IMR-90 (cell line): ENCODE measurements at regions not wholly inside any gene's neighbourhood (a gene's known extent, or its start where the extent isn't known, plus 50 kb on each side); places are given as distances from the start of the nearest gene placed in this dataset.

Source experiments
- ATAC-seq: fragments of 200-7000 bp; cut with Tn5 transposase; 2 replicates; pipeline ENCODE4 v1.9.1; 2020; ENCODE audit warnings: low read depth, mild to moderate bottlenecking, moderate library complexity
- BruUV-seq: library from RNA; stranded (reverse); fragments of 400-500 nt; replicated peaks from 2 replicates; lab custom pipeline; 2021; lab: Mats Ljungman, UMichigan
- CTCF ChIA-PET: fragments of 300-600 bp; formaldehyde crosslinking; extraction: SDS; loops from one replicate; lab custom pipeline; 2021; ENCODE audit warnings: antibody characterized with exemption; lab: Yijun Ruan, JAX
- POLR2A ChIA-PET: fragments of 300-600 bp; sonication (Branson Sonifier 250); formaldehyde crosslinking; loops from one replicate; lab custom pipeline; 2022; ENCODE audit warnings: antibody characterized with exemption; ENCODE audit not compliant: unreplicated experiment; lab: Charles Lee
- DNase-seq: peaks from one replicate; pipeline ENCODE4 v3.0.0; 2013
- H2AFZ ChIP-seq: replicated peaks from 2 replicates; pipeline ENCODE3; 2013; ENCODE audit warnings: low read length, mild to moderate bottlenecking; ENCODE audit not compliant: poor library complexity
- H2AK5ac ChIP-seq: 2 replicates; pipeline ENCODE4 v1.6.1; 2013; ENCODE audit warnings: low read depth, low read length, inconsistent platforms
- H2AK9ac ChIP-seq: replicated peaks from 2 replicates; pipeline ENCODE3; 2013; ENCODE audit warnings: mild to moderate bottlenecking, low read depth, low read length, moderate library complexity; ENCODE audit not compliant: poor library complexity
- H2BK120ac ChIP-seq: 2 replicates; pipeline ENCODE4 v1.6.1; 2013; ENCODE audit warnings: low read depth, low read length, inconsistent platforms
- H2BK15ac ChIP-seq: 3 replicates; pipeline ENCODE4 v1.6.1; 2013; ENCODE audit warnings: low read depth, low read length, inconsistent platforms
- H2BK20ac ChIP-seq: 2 replicates; pipeline ENCODE4 v1.6.1; 2013; ENCODE audit warnings: low read depth, mild to moderate bottlenecking, inconsistent platforms, low read length, moderate library complexity
- H2BK5ac ChIP-seq: 2 replicates; pipeline ENCODE4 v1.6.1; 2013; ENCODE audit warnings: mild to moderate bottlenecking, low read depth, low read length, inconsistent platforms; ENCODE audit not compliant: poor library complexity, severe bottlenecking
- H3K14ac ChIP-seq: replicated peaks from 2 replicates; pipeline ENCODE4 v1.6.1; 2013; ENCODE audit warnings: low read depth, low read length, inconsistent platforms
- H3K18ac ChIP-seq: 2 replicates; pipeline ENCODE4 v1.6.1; 2013; ENCODE audit warnings: low read depth, low read length, control low read depth
- H3K23ac ChIP-seq: 2 replicates; pipeline ENCODE4 v1.6.1; 2013; ENCODE audit warnings: low read depth, low read length, inconsistent platforms
- H3K27ac ChIP-seq: 2 replicates; pipeline ENCODE4 v1.5.1; 2013; ENCODE audit warnings: mild to moderate bottlenecking, control low read depth, low read length; ENCODE audit not compliant: insufficient read depth
- H3K27me3 ChIP-seq: 2 replicates; pipeline ENCODE4 v1.6.1; 2013; ENCODE audit warnings: low read length; ENCODE audit not compliant: control insufficient read depth, insufficient read depth
- H3K36me3 ChIP-seq: 2 replicates; pipeline ENCODE4 v1.6.1; 2013; ENCODE audit warnings: low read length, mixed read lengths; ENCODE audit not compliant: control insufficient read depth, insufficient read depth
- H3K4ac ChIP-seq: 2 replicates; pipeline ENCODE4 v1.6.1; 2013; ENCODE audit warnings: low read depth, low read length, inconsistent platforms
- H3K4me1 ChIP-seq: 2 replicates; pipeline ENCODE4 v1.6.1; 2013; ENCODE audit warnings: low read length, mixed read lengths; ENCODE audit not compliant: control insufficient read depth, insufficient read depth
- H3K4me2 ChIP-seq: 2 replicates; pipeline ENCODE4 v1.6.1; 2013; ENCODE audit warnings: low read depth, mild to moderate bottlenecking, control low read depth, low read length, moderate library complexity
- H3K4me3 ChIP-seq: 2 replicates; pipeline ENCODE4 v1.5.1; 2013; ENCODE audit warnings: low read depth, mild to moderate bottlenecking, control low read depth, low read length, moderate library complexity; ENCODE audit not compliant: insufficient read depth
- H3K56ac ChIP-seq: 2 replicates; pipeline ENCODE4 v1.6.1; 2013; ENCODE audit warnings: low read length, inconsistent platforms; ENCODE audit not compliant: insufficient read depth; ENCODE audit errors: extremely low read depth
- H3K79me1 ChIP-seq, 2 experiments: 2 replicates each; pipeline ENCODE4 v1.6.1; 2013; ENCODE audit warnings: low read length in 2 of 2, inconsistent platforms in 1 of 2, low read depth in 1 of 2
- H3K9ac ChIP-seq: 2 replicates; pipeline ENCODE4 v1.6.1; 2013; ENCODE audit warnings: low read depth, low read length, control low read depth
- H3K9me1 ChIP-seq: 2 replicates; pipeline ENCODE4 v1.6.1; 2013; ENCODE audit warnings: low read length, inconsistent platforms; ENCODE audit not compliant: insufficient read depth
- H3K9me3 ChIP-seq: 2 replicates; pipeline ENCODE4 v1.6.1; 2013; ENCODE audit warnings: low read length; ENCODE audit not compliant: control insufficient read depth, insufficient read depth
- H4K20me1 ChIP-seq: 2 replicates; pipeline ENCODE4 v1.6.1; 2013; ENCODE audit warnings: low read length, inconsistent platforms; ENCODE audit not compliant: insufficient read depth
- H4K5ac ChIP-seq: 2 replicates; pipeline ENCODE4 v1.6.1; 2013; ENCODE audit warnings: mild to moderate bottlenecking, low read depth, low read length, control low read depth
- H4K8ac ChIP-seq, 2 experiments: 2 replicates each; pipeline ENCODE4 v1.6.1; 2013; ENCODE audit warnings: low read depth in 2 of 2, low read length in 2 of 2, control low read depth in 1 of 2, inconsistent platforms in 1 of 2
- H4K91ac ChIP-seq: 2 replicates; pipeline ENCODE4 v1.6.1; 2013; ENCODE audit warnings: low read depth, low read length, inconsistent platforms; ENCODE audit not compliant: insufficient read depth
- BHLHE40 ChIP-seq: fragments of 150-350 bp; IDR thresholded peaks from 2 replicates; pipeline ENCODE4 v1.6.1; 2016; ENCODE audit warnings: mild to moderate bottlenecking, low read depth, low read length
- CEBPB ChIP-seq: IDR thresholded peaks from 2 replicates; pipeline ENCODE4 v1.6.1; 2012; ENCODE audit warnings: low read depth, low read length, improper control_type of control experiment
- CHD1 ChIP-seq: IDR thresholded peaks from 2 replicates; pipeline ENCODE4 v1.6.1; 2012; ENCODE audit warnings: low read depth, low read length, improper control_type of control experiment
- CTCF ChIP-seq: conservative IDR thresholded peaks from 2 replicates; pipeline ENCODE4 v1.5.1; 2012; ENCODE audit warnings: mild to moderate bottlenecking, low read depth, low read length, improper control_type of control experiment
- FOS ChIP-seq: fragments of 150-350 bp; IDR thresholded peaks from 2 replicates; pipeline ENCODE4 v1.6.1; 2016; ENCODE audit warnings: low read depth, low read length
- MAFK ChIP-seq: IDR thresholded peaks from 2 replicates; pipeline ENCODE4 v1.6.1; 2012; ENCODE audit warnings: low read depth, low read length, improper control_type of control experiment
- MAZ ChIP-seq: IDR thresholded peaks from 2 replicates; pipeline ENCODE4 v1.6.1; 2012; ENCODE audit warnings: low read depth, mild to moderate bottlenecking, low read length, improper control_type of control experiment, moderate library complexity, borderline replicate concordance
- NFE2L2 ChIP-seq: fragments of 150-350 bp; IDR thresholded peaks from 2 replicates; pipeline ENCODE4 v1.6.1; 2016; ENCODE audit warnings: low read depth, mild to moderate bottlenecking, low read length
- POLR2A ChIP-seq: IDR thresholded peaks from 2 replicates; pipeline ENCODE4 v1.6.1; 2012; ENCODE audit warnings: mild to moderate bottlenecking, low read depth, low read length
- RAD21 ChIP-seq: IDR thresholded peaks from 2 replicates; pipeline ENCODE4 v1.6.1; 2012; ENCODE audit warnings: low read length, improper control_type of control experiment
- RCOR1 ChIP-seq: IDR thresholded peaks from 2 replicates; pipeline ENCODE4 v1.6.1; 2012; ENCODE audit warnings: mild to moderate bottlenecking, low read length, improper control_type of control experiment; ENCODE audit not compliant: insufficient replicate concordance
- RFX5 ChIP-seq: IDR thresholded peaks from 2 replicates; pipeline ENCODE4 v1.8.0; 2012; ENCODE audit warnings: low read depth, mild to moderate bottlenecking, low read length, moderate library complexity
- WGBS, 2 experiments: methylation state at CpG; one replicate each; pipeline versions ENCODE4 v1.1.5 to v1.1.7; 2013; ENCODE audit warnings: missing lambda C conversion rate in 2 of 2; ENCODE audit not compliant: insufficient read length in 1 of 2; ENCODE audit errors: extremely low coverage in 2 of 2; 5-methylcytosine and 5-hydroxymethylcytosine counted together
- dilution Hi-C: fragments of 300-500 bp; cut with HindIII; formaldehyde crosslinking; loops from one replicate; pipeline ENCODE4 v1.14.3; 2018; ENCODE audit warnings: low sequenced_read_pairs; ENCODE audit not compliant: unreplicated experiment
- in situ Hi-C: fragments of 300-500 bp; cut with MboI; formaldehyde crosslinking; loops from 3 replicates; pipeline ENCODE4 v1.14.3; 2019; ENCODE audit warnings: low sequenced_read_pairs, inconsistent platforms, mixed read lengths
- intact Hi-C: fragments of 100-400 bp; cut with micrococcal nuclease; formaldehyde crosslinking; loops from 2 replicates; pipeline ENCODE4 v1.10.0; 2022
- TF ChIP-seq, protein P1 (sequence below): fragments of 150-350 bp; IDR thresholded peaks from 2 replicates; pipeline ENCODE4 v1.6.1; 2016; ENCODE audit warnings: low read depth, mild to moderate bottlenecking, low read length, moderate library complexity, borderline replicate concordance
- TF ChIP-seq, protein P2 (sequence below): fragments of 150-350 bp; IDR thresholded peaks from 2 replicates; pipeline ENCODE4 v1.6.1; 2017; ENCODE audit warnings: mild to moderate bottlenecking, antibody characterized with exemption, low read length, low read depth

- no peaks in the 10 kb centered on the region for H3K4me1 ChIP-seq
- no peaks in the 10 kb centered on the region for H4K20me1 ChIP-seq
- no TSS peak for BruUV-seq
- ChIA-PET POLR2A (no interaction called here), CTCF (no interaction called here)
- no peak overlapping the region for H3K4me3 ChIP-seq
- H2BK20ac ChIP-seq, result no peak overlapping the region
- H2AFZ ChIP-seq, result no peak overlapping the region
- intact Hi-C loops, result no loop called here
- dilution Hi-C loops, result no loop called here
- H3K14ac ChIP-seq, result no peak overlapping the region
- no peak overlapping the region for H3K4ac ChIP-seq
- H2AK9ac ChIP-seq, result no peak overlapping the region
- H3K9me1 ChIP-seq, result no peaks in the 10 kb centered on the region
- no peaks in the 10 kb centered on the region for H3K36me3 ChIP-seq
- H4K8ac ChIP-seq, result no peak overlapping the region
- H2BK15ac ChIP-seq, result no peak overlapping the region
- H3K9ac ChIP-seq, result no peak overlapping the region
- no peak overlapping the region for H3K27ac ChIP-seq
- H3K27me3 ChIP-seq, result no peaks in the 10 kb centered on the region
- in situ Hi-C loops, result no loop called here
- no peak overlapping the region for H2BK120ac ChIP-seq
- no peak for ATAC-seq
- no peak for TF ChIP-seq CTCF
- no peak for TF ChIP-seq POLR2A
- no peak for TF ChIP-seq RFX5
- TF ChIP-seq, protein P1, sequence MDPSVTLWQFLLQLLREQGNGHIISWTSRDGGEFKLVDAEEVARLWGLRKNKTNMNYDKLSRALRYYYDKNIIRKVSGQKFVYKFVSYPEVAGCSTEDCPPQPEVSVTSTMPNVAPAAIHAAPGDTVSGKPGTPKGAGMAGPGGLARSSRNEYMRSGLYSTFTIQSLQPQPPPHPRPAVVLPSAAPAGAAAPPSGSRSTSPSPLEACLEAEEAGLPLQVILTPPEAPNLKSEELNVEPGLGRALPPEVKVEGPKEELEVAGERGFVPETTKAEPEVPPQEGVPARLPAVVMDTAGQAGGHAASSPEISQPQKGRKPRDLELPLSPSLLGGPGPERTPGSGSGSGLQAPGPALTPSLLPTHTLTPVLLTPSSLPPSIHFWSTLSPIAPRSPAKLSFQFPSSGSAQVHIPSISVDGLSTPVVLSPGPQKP, result no peak
- no peak for TF ChIP-seq RCOR1
- no peak for TF ChIP-seq NFE2L2
- no peak for TF ChIP-seq CHD1
- TF ChIP-seq MAFK, result no peak
- no peak for TF ChIP-seq FOS
- TF ChIP-seq MAZ, result no peak
- TF ChIP-seq BHLHE40, result no peak
- no peak for TF ChIP-seq CEBPB
- TF ChIP-seq RAD21, result no peak
- TF ChIP-seq, protein P2, sequence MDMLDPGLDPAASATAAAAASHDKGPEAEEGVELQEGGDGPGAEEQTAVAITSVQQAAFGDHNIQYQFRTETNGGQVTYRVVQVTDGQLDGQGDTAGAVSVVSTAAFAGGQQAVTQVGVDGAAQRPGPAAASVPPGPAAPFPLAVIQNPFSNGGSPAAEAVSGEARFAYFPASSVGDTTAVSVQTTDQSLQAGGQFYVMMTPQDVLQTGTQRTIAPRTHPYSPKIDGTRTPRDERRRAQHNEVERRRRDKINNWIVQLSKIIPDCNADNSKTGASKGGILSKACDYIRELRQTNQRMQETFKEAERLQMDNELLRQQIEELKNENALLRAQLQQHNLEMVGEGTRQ, result no peak
- H2AK5ac ChIP-seq, result no peak overlapping the region
- H2BK5ac ChIP-seq, result no peak overlapping the region
- no peak overlapping the region for H3K23ac ChIP-seq
- no peak overlapping the region for H4K91ac ChIP-seq
- no peaks in the 10 kb centered on the region for H3K79me1 ChIP-seq
- H3K9me3 ChIP-seq, result 0 out of 2 replicates have a peak, but pooled peaks cover 2% of the 10 kb centered on the region
- H4K5ac ChIP-seq, result no peak overlapping the region
- DNase-seq, result no peak
- H3K56ac ChIP-seq, result no peak overlapping the region
- no peak overlapping the region for H3K4me2 ChIP-seq
- H3K18ac ChIP-seq, result no peak overlapping the region
- WGBS, 2 experiments, result no CpG with 5 or more reads among the region's 4 CpGs
Observed at GRCh38 chr13:61187471-61187870, 228.2 kb downstream of the PCDH20 start.
